Duodenal mucosa (tissue), 2 donors: ENCODE measurements at regions not wholly inside any gene's neighbourhood (a gene's known extent, or its start where the extent isn't known, plus 50 kb on each side); places are given as distances from the start of the nearest gene placed in this dataset.
A peak's percentile ranks its signal among the peaks of the same experiment; 100 is the strongest.
"Not testable (repeated sequence)": the region's sequence is repeated elsewhere in the genome, so short reads cannot be mapped to it uniquely, and the experiment has no call there.

ENCODE experiments used
- H3K27ac ChIP-seq: one replicate; pipeline ENCODE4 v1.7.0; 2013; ENCODE audit warnings: low read depth, low read length
- H3K27me3 ChIP-seq, 2 donors: one replicate each; pipeline ENCODE4 v1.7.0; 2013; ENCODE audit warnings: low read length in 2 of 2, control low read depth in 1 of 2; ENCODE audit not compliant: insufficient read depth in 2 of 2, control insufficient read depth in 1 of 2
- H3K36me3 ChIP-seq, 2 donors: one replicate each; pipeline ENCODE4 v1.7.0; 2013; ENCODE audit warnings: low read length in 2 of 2, control low read depth in 1 of 2; ENCODE audit not compliant: insufficient read depth in 2 of 2, control insufficient read depth in 1 of 2
- H3K4me1 ChIP-seq, 2 donors: one replicate each; pipeline ENCODE4 v1.7.0; 2013; ENCODE audit warnings: low read length in 2 of 2, control low read depth in 1 of 2; ENCODE audit not compliant: insufficient read depth in 2 of 2, control insufficient read depth in 1 of 2
- H3K4me3 ChIP-seq, 2 donors: one replicate each; pipeline ENCODE4 v1.7.0; 2013; ENCODE audit warnings: low read length in 2 of 2, low read depth in 1 of 2
- H3K9ac ChIP-seq, 2 donors: one replicate each; pipeline ENCODE4 v1.7.0; 2013; ENCODE audit warnings: low read length in 2 of 2, low read depth in 1 of 2
- H3K9me3 ChIP-seq, 2 donors: one replicate each; pipeline ENCODE4 v1.7.0; 2013; ENCODE audit warnings: low read length in 2 of 2, control low read depth in 1 of 2; ENCODE audit not compliant: control insufficient read depth in 1 of 2

- H3K9ac ChIP-seq, H3K27me3 ChIP-seq, H3K4me3 ChIP-seq, H3K27ac ChIP-seq: not testable (repeated sequence)
- peaks cover 10% of the 10 kb centered on the region in 2 donors for H3K9me3 ChIP-seq
- H3K4me1 ChIP-seq: peaks cover 7 to 13% of the 10 kb centered on the region in 2 donors
- H3K36me3 ChIP-seq: peaks cover 22 to 54% of the 10 kb centered on the region in 2 donors
Observed at GRCh38 chr12:124467549-124467948, 99.9 kb downstream of the NCOR2 start.

GRCh38 chr12:124466216-124467128, 100.9 kb downstream of the NCOR2 start:
- peaks cover 9 to 10% of the 10 kb centered on the region in 2 donors for H3K9me3 ChIP-seq
- H3K4me3 ChIP-seq: peak overlapping the region; percentile 44 to 60
- peaks cover 7 to 13% of the 10 kb centered on the region in 2 donors for H3K4me1 ChIP-seq
- H3K36me3 ChIP-seq: peaks cover 25 to 52% of the 10 kb centered on the region in 2 donors
- peak overlapping the region; percentile 17 to 60 for H3K9ac ChIP-seq
- no peaks in the 10 kb centered on the region for H3K27me3 ChIP-seq
- no peak overlapping the region for H3K27ac ChIP-seq

DNA sequence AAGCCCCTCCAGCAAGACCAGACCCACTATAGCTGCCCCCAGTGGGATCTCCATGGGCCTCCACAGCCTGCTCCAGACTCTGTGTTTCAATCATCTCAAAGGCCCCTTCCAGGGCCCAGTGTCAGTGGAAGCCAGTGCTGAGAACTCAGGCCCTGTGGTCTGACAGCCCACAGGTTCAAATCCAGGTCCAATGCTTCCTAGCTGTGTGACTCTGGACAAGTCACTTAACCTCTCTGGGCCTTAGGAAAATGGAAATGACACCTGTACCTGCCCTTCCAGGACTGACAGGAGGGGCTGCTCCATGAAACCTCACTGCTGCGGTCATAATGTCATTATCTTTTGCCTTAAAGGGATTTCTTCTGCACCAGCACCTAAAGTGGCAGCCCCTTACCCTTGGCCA, 101.9 kb downstream of the NCOR2 start:
- Histone ChIP-seq H3K27me3 (no peaks in the 10 kb centered on the region), H3K4me3 (peak overlapping the region; percentile 44 to 60), H3K4me1 (peaks cover 7 to 13% of the 10 kb centered on the region in 2 donors), H3K9ac (peak overlapping the region; percentile 17 to 33), H3K9me3 (peaks cover 9 to 10% of the 10 kb centered on the region in 2 donors), H3K27ac (no peak overlapping the region), H3K36me3 (peaks cover 24 to 50% of the 10 kb centered on the region in 2 donors)

DNA sequence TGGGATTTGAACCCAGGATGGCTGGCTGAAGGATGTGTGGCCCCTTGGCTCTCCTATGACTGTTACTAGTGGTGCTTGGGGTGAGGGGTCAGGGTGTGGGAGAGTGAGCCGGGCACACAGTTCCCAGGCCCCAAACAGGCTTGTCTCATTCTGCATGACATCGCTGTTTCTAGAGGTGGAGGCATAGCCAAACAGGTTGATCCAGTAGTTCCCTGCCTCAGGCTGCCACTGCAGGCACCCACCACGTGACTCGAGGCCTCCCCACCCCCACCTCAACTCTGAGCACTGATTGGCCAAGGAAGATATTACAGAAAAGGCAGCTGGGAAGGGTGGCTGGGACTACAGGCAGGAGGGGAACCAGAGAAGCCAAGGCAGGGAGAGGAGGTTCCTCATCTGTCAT, 102.6 kb downstream of the NCOR2 start:
- H3K27me3 ChIP-seq: no peaks in the 10 kb centered on the region
- no peak overlapping the region for H3K4me3 ChIP-seq
- peaks cover 7 to 13% of the 10 kb centered on the region in 2 donors for H3K4me1 ChIP-seq
- H3K9ac ChIP-seq: no peak overlapping the region
- peaks cover 24 to 50% of the 10 kb centered on the region in 2 donors for H3K36me3 ChIP-seq
- no peak overlapping the region for H3K27ac ChIP-seq
- H3K9me3 ChIP-seq: peaks cover 9 to 10% of the 10 kb centered on the region in 2 donors

- no peak overlapping the region for H3K4me3 ChIP-seq
- peaks cover 7 to 13% of the 10 kb centered on the region in 2 donors for H3K4me1 ChIP-seq
- H3K9ac ChIP-seq: no peak overlapping the region
- peaks cover 3 to 5% of the 10 kb centered on the region in 2 donors for H3K9me3 ChIP-seq
- H3K27me3 ChIP-seq: no peaks in the 10 kb centered on the region
- H3K36me3 ChIP-seq: peaks cover 32 to 49% of the 10 kb centered on the region in 2 donors
- H3K27ac ChIP-seq: no peak overlapping the region
Observed at GRCh38 chr12:124464062-124464461, 103.3 kb downstream of the NCOR2 start.

DNA sequence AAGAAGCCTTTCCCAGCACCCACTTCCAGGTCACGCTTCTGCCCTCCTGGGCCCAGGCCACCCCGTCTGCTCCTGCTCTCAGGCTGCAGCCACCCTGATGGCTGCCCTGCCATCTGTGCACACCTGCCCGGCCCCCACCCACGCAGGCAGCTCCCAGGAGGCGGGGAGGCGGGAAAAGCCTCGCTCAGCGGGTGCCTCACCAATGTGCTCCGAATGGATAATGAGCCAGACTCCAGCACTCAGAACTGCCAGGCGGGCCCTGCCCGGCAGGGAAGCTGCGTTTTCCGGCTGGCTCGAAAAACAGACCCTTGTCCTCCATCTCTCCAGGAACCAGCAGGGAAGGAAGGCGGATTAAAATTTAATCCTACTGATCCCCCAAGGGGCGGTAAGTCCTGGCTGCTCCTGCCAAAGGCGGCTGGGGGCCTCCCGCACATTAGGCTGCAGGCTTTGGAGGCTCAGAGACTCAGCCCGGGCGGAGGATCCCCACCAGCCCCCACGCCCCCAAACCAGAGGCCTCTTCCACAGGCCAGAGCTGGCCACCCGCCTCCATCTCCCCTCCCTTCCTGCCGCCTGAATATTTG, 104.0 kb downstream of the NCOR2 start:
- H3K9ac ChIP-seq: no peak overlapping the region
- H3K4me3 ChIP-seq: no peak overlapping the region
- peaks cover 32 to 46% of the 10 kb centered on the region in 2 donors for H3K36me3 ChIP-seq
- peaks cover 7 to 13% of the 10 kb centered on the region in 2 donors for H3K4me1 ChIP-seq
- H3K27me3 ChIP-seq: no peaks in the 10 kb centered on the region
- peaks cover 0 to 3% of the 10 kb centered on the region in 2 donors for H3K9me3 ChIP-seq
- H3K27ac ChIP-seq: no peak overlapping the region

DNA sequence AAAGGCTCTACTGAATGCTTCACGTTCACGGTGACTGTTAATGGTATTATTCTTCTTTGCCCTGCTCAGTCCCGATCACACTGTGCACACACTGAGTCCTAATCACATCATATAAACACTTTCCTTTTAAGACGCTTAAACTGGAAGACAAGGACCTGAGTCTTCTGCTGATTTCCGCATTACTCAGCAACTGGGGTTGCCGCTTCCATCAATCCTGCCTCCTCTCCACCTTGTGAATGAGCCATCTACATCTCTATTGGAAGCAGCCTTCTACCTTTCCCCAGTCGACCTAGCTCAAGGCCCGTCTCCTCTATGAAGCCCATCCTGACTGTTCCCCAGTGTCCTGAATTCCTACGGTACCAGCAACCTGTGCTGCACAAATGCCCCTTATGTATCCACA, 104.7 kb downstream of the NCOR2 start:
- Histone ChIP-seq H3K4me3 (no peak overlapping the region), H3K4me1 (peaks cover 10 to 13% of the 10 kb centered on the region in 2 donors), H3K27ac (no peak overlapping the region), H3K9me3 (peaks cover 0 to 3% of the 10 kb centered on the region in 2 donors), H3K27me3 (no peaks in the 10 kb centered on the region), H3K9ac (no peak overlapping the region), H3K36me3 (peaks cover 32 to 46% of the 10 kb centered on the region in 2 donors)

DNA sequence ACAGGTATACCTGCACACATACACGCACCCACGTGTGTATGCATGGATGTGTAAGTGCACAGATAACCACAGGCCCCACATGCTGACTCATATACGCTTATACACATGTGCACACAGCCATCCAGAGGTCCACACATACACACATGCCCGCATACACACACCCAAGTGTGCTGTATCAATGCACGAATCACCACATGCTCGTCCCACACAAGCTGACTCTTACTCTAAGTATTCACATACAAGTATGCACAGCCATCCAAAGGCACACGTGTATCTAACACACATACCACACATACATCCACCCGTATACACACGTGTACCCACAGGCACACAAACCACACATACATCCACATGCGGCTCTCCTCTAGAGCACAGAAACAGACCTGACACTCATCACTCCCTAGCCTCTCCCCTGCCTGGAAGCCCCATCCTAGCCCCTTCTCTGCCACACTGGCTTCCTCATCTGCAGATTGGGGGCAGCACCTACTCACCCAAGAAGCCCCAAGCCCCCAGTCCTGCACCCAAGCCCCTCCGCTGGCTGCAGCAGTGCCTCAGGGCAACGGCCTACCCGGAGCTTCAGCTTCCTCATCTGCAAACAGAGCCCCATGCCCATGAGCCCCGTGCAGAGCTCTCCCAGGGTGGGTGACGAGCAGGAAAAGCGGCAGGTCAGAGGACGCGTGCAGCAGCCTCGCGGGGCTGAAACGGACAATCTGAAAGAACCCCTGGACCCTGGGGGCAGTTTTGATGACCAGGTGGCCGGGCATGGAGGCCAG, 105.4 kb downstream of the NCOR2 start:
- no peaks in the 10 kb centered on the region for H3K27me3 ChIP-seq
- H3K4me3 ChIP-seq: no peak overlapping the region
- H3K27ac ChIP-seq: no peak overlapping the region
- H3K4me1 ChIP-seq: peaks cover 12 to 13% of the 10 kb centered on the region in 2 donors
- H3K9me3 ChIP-seq: peaks cover 0 to 3% of the 10 kb centered on the region in 2 donors
- H3K9ac ChIP-seq: no peak overlapping the region
- peaks cover 32 to 46% of the 10 kb centered on the region in 2 donors for H3K36me3 ChIP-seq

GRCh38 chr12:124461241-124461673, 106.2 kb downstream of the NCOR2 start:
- Histone ChIP-seq H3K9ac (no peak overlapping the region), H3K4me3 (no peak overlapping the region), H3K9me3 (peaks cover 0 to 3% of the 10 kb centered on the region in 2 donors), H3K36me3 (peaks cover 28 to 45% of the 10 kb centered on the region in 2 donors), H3K27me3 (no peaks in the 10 kb centered on the region), H3K27ac (no peak overlapping the region), H3K4me1 (peaks cover 6 to 9% of the 10 kb centered on the region in 2 donors)
